ENCODE measurements at regions not wholly inside any gene's neighbourhood (a gene's known extent, or its start where the extent isn't known, plus 50 kb on each side); places are given as distances from the start of the nearest gene placed in this dataset.
"Not testable (repeated sequence)": the region's sequence is repeated elsewhere in the genome, so short reads cannot be mapped to it uniquely, and the experiment has no call there.

GRCh38 chr7:9709216-9709615 is 1264.5 kb upstream of the PHF14 start:
- TF ChIP-seq, protein P1, sequence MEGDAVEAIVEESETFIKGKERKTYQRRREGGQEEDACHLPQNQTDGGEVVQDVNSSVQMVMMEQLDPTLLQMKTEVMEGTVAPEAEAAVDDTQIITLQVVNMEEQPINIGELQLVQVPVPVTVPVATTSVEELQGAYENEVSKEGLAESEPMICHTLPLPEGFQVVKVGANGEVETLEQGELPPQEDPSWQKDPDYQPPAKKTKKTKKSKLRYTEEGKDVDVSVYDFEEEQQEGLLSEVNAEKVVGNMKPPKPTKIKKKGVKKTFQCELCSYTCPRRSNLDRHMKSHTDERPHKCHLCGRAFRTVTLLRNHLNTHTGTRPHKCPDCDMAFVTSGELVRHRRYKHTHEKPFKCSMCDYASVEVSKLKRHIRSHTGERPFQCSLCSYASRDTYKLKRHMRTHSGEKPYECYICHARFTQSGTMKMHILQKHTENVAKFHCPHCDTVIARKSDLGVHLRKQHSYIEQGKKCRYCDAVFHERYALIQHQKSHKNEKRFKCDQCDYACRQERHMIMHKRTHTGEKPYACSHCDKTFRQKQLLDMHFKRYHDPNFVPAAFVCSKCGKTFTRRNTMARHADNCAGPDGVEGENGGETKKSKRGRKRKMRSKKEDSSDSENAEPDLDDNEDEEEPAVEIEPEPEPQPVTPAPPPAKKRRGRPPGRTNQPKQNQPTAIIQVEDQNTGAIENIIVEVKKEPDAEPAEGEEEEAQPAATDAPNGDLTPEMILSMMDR (IDR thresholded peaks at IDR 0.05; ENCODE audit: insufficient read depth, low read length): no peak
- H3K4me3 ChIP-seq (ENCODE audit: low read depth, low read length): no peak overlapping the region
- DNase-seq (ENCODE audit: low read depth): no peak

DNA sequence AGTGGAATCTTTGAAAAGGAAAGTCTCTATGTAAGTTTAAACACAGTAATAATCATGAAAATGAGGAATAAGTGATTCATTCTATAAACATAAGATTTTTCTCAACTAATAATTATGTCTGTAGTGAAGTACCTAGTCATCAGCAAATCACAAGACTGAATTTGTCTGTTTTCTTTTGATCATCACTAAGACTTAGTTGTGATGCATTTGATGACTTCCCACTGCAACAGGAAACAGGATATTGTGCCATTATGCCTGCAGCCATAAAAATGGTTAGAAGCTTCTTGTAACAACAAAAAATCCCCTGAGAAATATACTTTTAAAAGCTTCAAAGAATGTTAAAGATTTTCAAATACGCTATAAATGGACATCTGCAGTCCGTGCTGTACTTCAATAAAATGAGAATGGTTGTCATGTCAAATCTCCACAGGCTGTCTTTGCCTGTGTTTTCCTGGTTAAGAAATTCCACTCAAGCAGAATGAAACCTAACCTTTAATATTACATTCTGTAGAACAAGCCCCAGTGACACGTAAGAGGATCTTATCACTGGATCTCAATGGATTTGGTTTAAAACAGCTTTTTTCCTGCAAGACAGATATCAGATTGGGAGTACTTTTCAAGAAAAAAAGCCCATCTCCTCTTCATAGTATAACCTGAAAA is 1262.3 kb upstream of the PHF14 start:
- TF ChIP-seq, protein P1 (IDR thresholded peaks at IDR 0.05; ENCODE audit: insufficient read depth, low read length): no peak
- no peak overlapping the region for H3K4me3 ChIP-seq (ENCODE audit: low read depth, low read length)
- no peak for DNase-seq (ENCODE audit: low read depth)

DNA sequence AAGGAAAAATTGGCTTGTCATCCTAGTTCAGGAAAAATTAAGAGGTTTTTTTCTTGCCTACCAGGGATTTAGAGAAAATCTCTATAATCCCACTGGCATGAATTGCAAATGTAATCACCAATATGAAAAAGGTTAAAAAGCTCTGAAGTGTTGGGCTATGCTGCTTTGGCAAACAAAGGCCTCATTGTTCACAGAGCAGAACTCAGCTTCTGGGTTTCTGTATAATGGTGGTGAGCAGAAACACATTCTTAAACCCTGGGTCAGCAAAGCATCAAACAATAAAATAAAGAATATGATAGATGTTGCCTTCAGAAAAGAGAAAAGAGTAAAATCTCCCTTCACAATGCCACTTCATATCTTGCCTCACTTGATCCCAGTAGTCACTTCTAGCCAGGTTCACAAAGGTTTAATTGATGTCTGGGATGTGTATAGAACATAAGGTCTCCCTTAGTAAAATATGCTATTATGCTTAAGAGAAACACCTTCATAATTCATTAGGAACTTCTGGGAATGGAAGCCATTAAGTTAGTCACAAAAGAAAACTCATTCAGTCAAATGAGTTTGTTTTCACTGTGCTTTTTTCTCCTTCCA is 1255.5 kb upstream of the PHF14 start:
- H3K4me3 ChIP-seq (ENCODE audit: low read depth, low read length): no peak overlapping the region
- no peak for DNase-seq (ENCODE audit: low read depth)
- TF ChIP-seq, protein P1 (IDR thresholded peaks at IDR 0.05; ENCODE audit: insufficient read depth, low read length): no peak

- TF ChIP-seq, protein P1 (IDR thresholded peaks at IDR 0.05; ENCODE audit: insufficient read depth, low read length): no peak
- H3K4me3 ChIP-seq (ENCODE audit: low read depth, low read length): no peak overlapping the region
- DNase-seq (ENCODE audit: low read depth): no peak
These were observed 1254.4 kb upstream of the PHF14 start for GRCh38 chr7:9719303-9719702.

GRCh38 chr7:9719721-9720120 is 1254.0 kb upstream of the PHF14 start:
- no peak overlapping the region for H3K4me3 ChIP-seq (ENCODE audit: low read depth, low read length)
- no peak for DNase-seq (ENCODE audit: low read depth)
- TF ChIP-seq, protein P1 (IDR thresholded peaks at IDR 0.05; ENCODE audit: insufficient read depth, low read length): no peak

DNA sequence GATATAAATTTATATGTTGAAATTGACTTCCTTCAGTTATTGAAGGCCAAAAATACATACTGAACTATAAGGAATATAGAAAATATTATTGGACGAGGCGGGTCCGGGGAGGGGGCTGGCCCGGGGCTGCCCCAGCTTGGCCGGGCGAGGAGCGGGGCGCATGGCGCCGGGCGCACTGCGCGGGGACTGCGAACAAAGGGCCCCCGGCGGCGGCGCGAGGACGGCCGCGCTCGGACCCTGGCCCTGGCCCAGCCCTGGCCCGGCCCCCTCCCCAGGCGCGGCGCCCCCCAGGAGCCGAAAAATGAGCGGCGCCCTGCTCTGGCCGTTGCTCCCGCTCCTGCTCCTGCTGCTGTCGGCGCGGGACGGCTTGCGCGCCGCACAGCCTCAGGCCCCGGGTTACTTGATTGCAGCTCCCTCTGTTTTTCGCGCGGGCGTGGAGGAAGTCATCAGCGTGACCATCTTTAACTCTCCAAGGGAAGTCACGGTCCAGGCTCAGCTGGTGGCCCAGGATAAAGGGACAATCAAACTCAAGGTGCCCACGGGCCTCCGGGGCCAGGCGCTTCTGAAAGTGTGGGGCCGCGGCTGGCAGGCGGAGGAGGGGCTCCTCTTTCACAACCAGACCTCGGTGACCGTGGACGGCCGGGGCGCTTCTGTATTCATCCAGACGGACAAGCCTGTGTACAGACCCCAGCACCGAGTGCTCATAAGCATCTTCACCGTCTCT is 1247.6 kb upstream of the PHF14 start:
- DNase-seq (ENCODE audit: low read depth): not testable (repeated sequence)

DNA sequence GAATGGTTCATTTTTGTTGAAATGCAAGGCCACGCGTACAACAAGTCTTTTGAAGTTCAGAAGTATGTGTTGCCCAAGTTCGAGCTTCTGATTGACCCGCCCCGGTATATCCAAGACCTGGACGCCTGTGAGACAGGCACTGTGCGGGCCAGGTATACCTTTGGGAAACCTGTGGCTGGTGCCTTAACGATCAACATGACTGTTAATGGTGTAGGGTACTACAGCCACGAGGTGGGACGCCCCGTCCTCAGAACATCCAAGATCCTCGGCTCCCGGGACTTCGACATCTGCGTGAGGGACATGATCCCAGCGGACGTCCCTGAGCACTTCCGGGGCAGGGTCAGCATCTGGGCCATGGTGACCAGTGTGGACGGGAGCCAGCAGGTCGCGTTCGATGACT is 1246.9 kb upstream of the PHF14 start:
- not testable (repeated sequence) for DNase-seq (ENCODE audit: low read depth); H3K4me3 ChIP-seq (ENCODE audit: low read depth, low read length)

More for the DNA sequence above, 1247.6 kb upstream of the PHF14 start:
- H3K4me3 ChIP-seq (ENCODE audit: low read depth, low read length): not testable (repeated sequence)

DNA sequence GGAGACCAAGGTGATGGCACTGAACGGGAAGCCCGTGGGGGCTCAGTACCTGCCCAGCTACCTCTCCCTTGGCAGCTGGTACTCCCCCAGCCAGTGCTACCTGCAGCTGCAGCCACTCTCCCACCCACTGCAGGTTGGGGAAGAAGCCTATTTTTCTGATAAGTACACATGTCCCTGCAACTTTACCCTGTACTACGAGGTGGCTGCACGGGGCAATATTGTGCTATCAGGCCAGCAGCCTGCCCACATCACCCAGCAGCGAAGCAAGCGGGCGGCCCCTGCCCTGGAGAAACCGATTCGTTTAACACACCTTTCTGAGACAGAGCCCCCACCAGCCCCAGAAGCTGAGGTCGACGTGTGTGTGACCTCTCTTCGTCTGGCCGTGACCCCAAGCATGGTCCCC is 1246.2 kb upstream of the PHF14 start:
- not testable (repeated sequence) for H3K4me3 ChIP-seq (ENCODE audit: low read depth, low read length); DNase-seq (ENCODE audit: low read depth)

DNA sequence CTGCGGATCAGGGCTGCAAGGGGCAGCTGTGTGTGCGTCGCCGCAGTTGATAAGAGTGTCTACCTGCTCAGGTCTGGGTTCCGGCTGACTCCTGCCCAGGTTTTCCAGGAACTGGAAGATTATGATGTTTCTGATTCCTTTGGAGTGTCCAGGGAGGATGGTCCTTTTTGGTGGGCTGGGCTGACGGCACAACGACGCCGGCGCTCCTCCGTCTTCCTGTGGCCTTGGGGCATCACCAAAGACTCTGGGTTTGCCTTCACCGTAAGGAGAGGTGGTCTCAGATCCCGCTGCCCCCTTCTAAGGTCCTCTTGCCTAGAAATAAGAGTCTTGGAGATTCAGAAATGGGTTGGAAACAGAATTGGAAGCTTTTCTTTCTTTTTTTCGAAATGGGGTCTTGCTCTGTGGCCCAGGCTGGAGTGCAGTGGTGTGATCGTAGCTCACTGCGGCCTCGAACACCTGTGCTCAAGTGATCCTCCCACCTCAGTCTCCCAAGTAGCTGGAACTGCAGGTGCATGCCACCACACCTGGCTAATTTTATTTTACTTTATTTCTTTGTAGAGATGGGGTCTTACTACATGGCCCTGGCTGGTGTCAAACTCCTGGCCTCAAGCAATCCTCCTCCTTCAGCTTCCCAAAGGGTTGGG is 1245.5 kb upstream of the PHF14 start:
- DNase-seq (ENCODE audit: low read depth); H3K4me3 ChIP-seq (ENCODE audit: low read depth, low read length): not testable (repeated sequence)
